K562 (cell line): ENCODE measurements at regions not wholly inside any gene's neighbourhood (a gene's known extent, or its start where the extent isn't known, plus 50 kb on each side); places are given as distances from the start of the nearest gene placed in this dataset.

Source experiments
- AFF4 ChIP-seq: sonication (generic); formaldehyde crosslinking; IDR thresholded peaks from 2 replicates; pipeline ENCODE4 v1.8.0; 2023; ENCODE audit warnings: mild to moderate bottlenecking, missing genetic modification reagents
- CSDE1 ChIP-seq, 2 experiments: fragments of 450-650 bp; IDR thresholded peaks; 2 replicates each; pipeline ENCODE4 v1.6.1; 2016; ENCODE audit warnings: mild to moderate bottlenecking in 1 of 2
- FIP1L1 ChIP-seq: fragments of 200-400 bp; formaldehyde crosslinking; IDR thresholded peaks from 2 replicates; pipeline ENCODE4 v1.6.1; 2018; ENCODE audit warnings: mild to moderate bottlenecking, low read depth, low read length; ENCODE audit not compliant: poor library complexity, severe bottlenecking
- MTA2 ChIP-seq: fragments of 450-650 bp; IDR thresholded peaks from 2 replicates; pipeline ENCODE4 v1.6.1; 2016; ENCODE audit warnings: low read depth
- PREB ChIP-seq: sonication (generic); formaldehyde crosslinking; IDR thresholded peaks from 2 replicates; pipeline ENCODE4 v1.8.1; 2023; ENCODE audit warnings: mild to moderate bottlenecking, missing genetic modification reagents
- REST ChIP-seq, 2 experiments: fragments of 450-650 bp; formaldehyde crosslinking in 1 of 2; IDR thresholded peaks; 2 replicates each; pipeline versions ENCODE4 v1.4.0 to v1.6.1; 2014 to 2020; ENCODE audit warnings: mild to moderate bottlenecking in 2 of 2, borderline replicate concordance in 1 of 2, low read depth in 1 of 2
- RFX1 ChIP-seq: fragments of 450-650 bp; IDR thresholded peaks from 2 replicates; pipeline ENCODE4 v1.6.1; 2016; ENCODE audit warnings: mild to moderate bottlenecking, moderate library complexity
- ZNF408 ChIP-seq: fragments of 250-450 bp; sonication (Bioruptor Pico); IDR thresholded peaks from 2 replicates; pipeline ENCODE4 v1.4.0; 2020; ENCODE audit warnings: low read depth, mild to moderate bottlenecking, moderate library complexity
- ZNF507 ChIP-seq: conservative IDR thresholded peaks from 2 replicates; pipeline ENCODE4 v1.6.1; 2017; ENCODE audit warnings: missing genetic modification characterization, missing compliant biosample characterization
- ZSCAN29 ChIP-seq: fragments of 450-650 bp; IDR thresholded peaks from 2 replicates; pipeline ENCODE4 v1.6.1; 2017

- TF ChIP-seq REST (IDR thresholded peaks at IDR 0.05; ENCODE audit: borderline replicate concordance), result no peak
- TF ChIP-seq REST (CRISPR knock-in tag; IDR thresholded peaks at IDR 0.05; ENCODE audit: low read depth), result no peak
- TF ChIP-seq CSDE1 (IDR thresholded peaks at IDR 0.05), result no peak
- TF ChIP-seq MTA2, result no peak
- no peak for TF ChIP-seq ZNF507 (tag)
- no peak for TF ChIP-seq ZSCAN29
- no peak for TF ChIP-seq PREB (CRISPR knock-in tag)
- TF ChIP-seq FIP1L1, result no peak
- TF ChIP-seq AFF4 (CRISPR knock-in tag), result no peak
- TF ChIP-seq RFX1, result no peak
- no peak for TF ChIP-seq ZNF408
These were observed 494.7 kb upstream of the TECRL start (continued) for GRCh38 chr4:64903986-64904385.
